ENCODE measurements at regions not wholly inside any gene's neighbourhood (a gene's known extent, or its start where the extent isn't known, plus 50 kb on each side); places are given as distances from the start of the nearest gene placed in this dataset.

DNA sequence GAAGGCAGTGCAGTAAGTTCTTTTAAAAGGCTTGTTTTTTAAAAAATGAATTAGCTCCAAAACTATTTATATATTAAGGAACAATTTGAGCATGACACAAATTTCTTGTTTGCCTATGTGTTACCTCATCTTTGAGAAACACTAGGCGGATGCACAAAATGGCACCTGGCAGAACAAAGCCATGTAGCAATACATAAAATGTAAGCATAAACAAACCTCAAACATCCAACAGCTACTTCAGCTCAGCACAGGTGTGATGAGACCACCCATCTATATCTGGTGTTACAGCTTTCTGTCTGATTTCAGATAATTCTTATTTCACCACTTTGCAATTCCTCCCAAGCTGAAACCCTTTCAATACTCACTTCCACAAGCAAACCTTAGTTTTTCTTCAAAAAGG lies 221.2 kb upstream of the CNTN6 start:
- TF ChIP-seq CTCF (IDR thresholded peaks at IDR 0.05) = no peak
- no peak for TF ChIP-seq POLR2A (IDR thresholded peaks at IDR 0.05)
